MCF 10A (cell line): ENCODE measurements at regions not wholly inside any gene's neighbourhood (a gene's known extent, or its start where the extent isn't known, plus 50 kb on each side); places are given as distances from the start of the nearest gene placed in this dataset.

Source experiments
- BruUV-seq: library from RNA; stranded (reverse); fragments of 400-500 nt; replicated peaks from 2 replicates; lab custom pipeline; 2021; lab: Mats Ljungman, UMichigan
- CTCF ChIA-PET: fragments of 300-600 bp; sonication (Branson Sonifier 250); formaldehyde crosslinking; extraction: SDS; loops from one replicate; lab custom pipeline; 2021; ENCODE audit warnings: antibody characterized with exemption, inconsistent platforms; lab: Yijun Ruan, JAX
- POLR2A ChIA-PET: fragments of 300-600, 350-650 bp; sonication (Branson Sonifier 250); formaldehyde crosslinking; extraction: SDS; loops from one replicate; lab custom pipeline; 2020; ENCODE audit warnings: antibody characterized with exemption, inconsistent platforms; lab: Yijun Ruan, JAX
- DNase-seq: peaks from one replicate; pipeline ENCODE4 v3.0.0-alpha.2; 2018; ENCODE audit not compliant: unreplicated experiment
- H3K27ac Mint-ChIP-seq: one replicate; pipeline ENCODE4 v1.8.0; 2022; ENCODE audit warnings: mild to moderate bottlenecking, low read depth, mixed read lengths; ENCODE audit not compliant: unreplicated experiment
- H3K27me3 Mint-ChIP-seq: one replicate; pipeline ENCODE4 v1.8.0; 2022; ENCODE audit warnings: mixed read lengths; ENCODE audit not compliant: insufficient read depth, unreplicated experiment
- H3K36me3 Mint-ChIP-seq: one replicate; pipeline ENCODE4 v1.8.0; 2022; ENCODE audit warnings: mild to moderate bottlenecking, moderate library complexity, mixed read lengths; ENCODE audit not compliant: insufficient read depth, unreplicated experiment
- H3K4me1 Mint-ChIP-seq: one replicate; pipeline ENCODE4 v1.8.0; 2022; ENCODE audit warnings: mixed read lengths; ENCODE audit not compliant: insufficient read depth, unreplicated experiment
- H3K4me3 Mint-ChIP-seq: one replicate; pipeline ENCODE4 v1.8.0; 2022; ENCODE audit warnings: mild to moderate bottlenecking, moderate library complexity, mixed read lengths; ENCODE audit not compliant: unreplicated experiment
- H3K9me3 Mint-ChIP-seq: one replicate; pipeline ENCODE4 v1.8.0; 2022; ENCODE audit warnings: mixed read lengths; ENCODE audit not compliant: unreplicated experiment
- CTCF ChIP-seq: fragments of 200-600 bp; IDR thresholded peaks from one replicate; pipeline ENCODE4 v1.8.0; 2022; ENCODE audit warnings: antibody characterized with exemption, mild to moderate bottlenecking; ENCODE audit not compliant: unreplicated experiment
- intact Hi-C: fragments of 100-400 bp; cut with micrococcal nuclease; formaldehyde crosslinking; loops from 2 replicates; pipeline ENCODE4 v1.14.1; 2022

GRCh38 chr16:49049191-49049590, 232.4 kb downstream of the CBLN1 start:
- Mint-ChIP-seq H3K27ac (no peak overlapping the region), H3K9me3 (no peaks in the 10 kb centered on the region), H3K36me3 (no peaks in the 10 kb centered on the region), H3K4me1 (peaks cover 6% of the 10 kb centered on the region), H3K4me3 (no peak overlapping the region), H3K27me3 (no peaks in the 10 kb centered on the region)
- ChIA-PET POLR2A (no interaction called here), CTCF (no interaction called here)
- no TSS peak for BruUV-seq
- intact Hi-C loops, result no loop called here
- TF ChIP-seq CTCF, result no peak
- peak; percentile 1 for DNase-seq

- ChIA-PET CTCF (no interaction called here), POLR2A (no interaction called here)
- no peak for TF ChIP-seq CTCF
- Mint-ChIP-seq H3K36me3 (no peaks in the 10 kb centered on the region), H3K9me3 (no peaks in the 10 kb centered on the region), H3K4me3 (no peak overlapping the region), H3K27me3 (no peaks in the 10 kb centered on the region), H3K27ac (no peak overlapping the region), H3K4me1 (peaks cover 6% of the 10 kb centered on the region)
- intact Hi-C loops, result no loop called here
- no TSS peak for BruUV-seq
- peak; percentile 43 for DNase-seq
Measured at GRCh38 chr16:49048557-49048956, 233.1 kb downstream of the CBLN1 start.

GRCh38 chr16:49036126-49036525, 245.5 kb downstream of the CBLN1 start:
- Mint-ChIP-seq H3K4me1 (no peaks in the 10 kb centered on the region), H3K27ac (no peak overlapping the region), H3K4me3 (no peak overlapping the region), H3K27me3 (peaks cover 21% of the 10 kb centered on the region), H3K9me3 (no peaks in the 10 kb centered on the region), H3K36me3 (no peaks in the 10 kb centered on the region)
- no peak for TF ChIP-seq CTCF
- ChIA-PET CTCF (interaction anchor here (0.6 kb wide), 1 partner anchor 17 kb away, joined by 3 read pairs; no protein-coding TSS in a partner anchor), POLR2A (no interaction called here)
- no TSS peak for BruUV-seq
- intact Hi-C loops, result no loop called here
- no peak for DNase-seq

- DNase-seq, result no peak
- H3K27ac Mint-ChIP-seq, result no peak overlapping the region
- TF ChIP-seq CTCF, result no peak
- no peak overlapping the region for H3K4me3 Mint-ChIP-seq
- ChIA-PET POLR2A (no interaction called here), CTCF (interaction anchor here (0.6 kb wide), 2 partner anchors 292 to 974 kb away, joined by 3 read pairs; no protein-coding TSS in a partner anchor)
- no TSS peak for BruUV-seq
- peaks cover 18% of the 10 kb centered on the region for H3K4me1 Mint-ChIP-seq
- intact Hi-C loops, result no loop called here
- peaks cover 24% of the 10 kb centered on the region for H3K27me3 Mint-ChIP-seq
- H3K36me3 Mint-ChIP-seq, result no peaks in the 10 kb centered on the region
- H3K9me3 Mint-ChIP-seq, result no peaks in the 10 kb centered on the region
Measured at GRCh38 chr16:49027420-49027819, 254.2 kb downstream of the CBLN1 start.
